GM19023 (cell line): ENCODE measurements at regions not wholly inside any gene's neighbourhood (a gene's known extent, or its start where the extent isn't known, plus 50 kb on each side); places are given as distances from the start of the nearest gene placed in this dataset.
"Not testable (repeated sequence)": the region's sequence is repeated elsewhere in the genome, so short reads cannot be mapped to it uniquely, and the experiment has no call there.

ENCODE experiments used
- ATAC-seq: cut with Tn5 transposase; IDR thresholded peaks from one replicate; pipeline ENCODE4 v1.9.1; 2021; ENCODE audit warnings: mild to moderate bottlenecking, moderate library complexity; ENCODE audit not compliant: unreplicated experiment

- no peak for ATAC-seq
These were observed 470.1 kb upstream of the ATP11B start for GRCh38 chr3:182323126-182323700.

- ATAC-seq: no peak
These were observed 469.4 kb upstream of the ATP11B start for GRCh38 chr3:182323898-182324297.

GRCh38 chr3:182325213-182325950 is 467.9 kb upstream of the ATP11B start:
- no peak for ATAC-seq

GRCh38 chr3:182327196-182327681 is 466.1 kb upstream of the ATP11B start:
- no peak for ATAC-seq

GRCh38 chr3:182330646-182331045 is 462.7 kb upstream of the ATP11B start:
- ATAC-seq: no peak

GRCh38 chr3:182331341-182331740 is 462.0 kb upstream of the ATP11B start:
- ATAC-seq: no peak

- no peak for ATAC-seq
These were observed 451.1 kb upstream of the ATP11B start for GRCh38 chr3:182342252-182342651.

GRCh38 chr3:182344026-182344425 is 449.3 kb upstream of the ATP11B start:
- ATAC-seq: not testable (repeated sequence)

- ATAC-seq: no peak
These were observed 444.3 kb upstream of the ATP11B start for GRCh38 chr3:182349051-182349450.

- ATAC-seq: no peak
These were observed 443.3 kb upstream of the ATP11B start for GRCh38 chr3:182349951-182350517.

- ATAC-seq: no peak
These were observed 435.4 kb upstream of the ATP11B start for GRCh38 chr3:182357928-182358327.

- no peak for ATAC-seq
These were observed 429.0 kb upstream of the ATP11B start for GRCh38 chr3:182364323-182364722.

GRCh38 chr3:182364723-182365650 is 428.3 kb upstream of the ATP11B start:
- ATAC-seq: no peak

GRCh38 chr3:182366746-182367145 is 426.6 kb upstream of the ATP11B start:
- ATAC-seq: no peak

GRCh38 chr3:182369861-182370260 is 423.4 kb upstream of the ATP11B start:
- ATAC-seq: no peak

- ATAC-seq: no peak
These were observed 422.4 kb upstream of the ATP11B start for GRCh38 chr3:182370949-182371348.

- no peak for ATAC-seq
These were observed 417.4 kb upstream of the ATP11B start for GRCh38 chr3:182375916-182376315.

- no peak for ATAC-seq
These were observed 411.0 kb upstream of the ATP11B start for GRCh38 chr3:182382112-182382857.

GRCh38 chr3:182384221-182384620 is 409.1 kb upstream of the ATP11B start:
- no peak for ATAC-seq

- ATAC-seq: no peak
These were observed 407.9 kb upstream of the ATP11B start for GRCh38 chr3:182385356-182385755.
